DMS79 treated with DMSO at 0.1 percent for 48 hours (cell line): ENCODE measurements at regions not wholly inside any gene's neighbourhood (a gene's known extent, or its start where the extent isn't known, plus 50 kb on each side); places are given as distances from the start of the nearest gene placed in this dataset.

ENCODE experiments used
- DNase-seq: peaks from one replicate; lab custom pipeline; 2025; lab: John Stamatoyannopoulos, UW

DNA sequence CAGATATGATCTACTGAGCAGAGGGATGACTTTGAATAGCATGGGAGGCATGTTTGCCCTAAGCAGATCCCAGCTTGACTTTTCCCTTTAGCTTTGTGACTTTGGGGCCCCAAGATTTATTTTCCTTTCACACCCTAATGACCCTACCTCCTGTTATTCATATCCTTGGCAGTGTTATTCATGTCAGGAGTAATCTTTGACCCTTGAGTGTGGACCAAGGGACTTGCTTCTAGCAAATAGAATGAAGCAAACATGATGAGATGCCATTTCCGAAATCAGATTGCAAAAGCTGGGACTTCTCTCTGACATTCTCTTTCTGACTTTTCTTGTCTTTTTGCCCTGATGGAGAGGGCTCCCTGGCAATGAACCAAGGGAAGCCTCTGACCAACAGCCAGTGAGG is 415.4 kb upstream of the PROK2 start:
- no peak for DNase-seq

DNA sequence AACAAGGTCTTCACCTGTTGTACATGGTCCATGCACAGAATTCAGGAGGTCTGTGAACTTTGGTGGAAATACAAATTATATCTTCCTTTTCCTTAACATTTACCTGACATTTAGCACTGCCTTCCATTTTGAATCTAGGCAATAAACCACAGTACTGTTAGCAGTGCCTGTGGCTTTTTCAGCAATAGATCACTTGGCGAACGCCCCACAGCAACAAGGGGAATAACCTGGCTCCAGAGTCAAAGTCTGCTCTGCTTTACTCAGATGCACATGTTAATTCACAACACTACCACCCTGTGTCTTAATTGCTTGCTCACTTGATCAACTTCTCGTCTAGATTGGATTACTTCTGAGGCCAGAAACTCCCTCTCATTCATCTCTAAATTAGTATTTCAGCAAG is 414.6 kb upstream of the PROK2 start:
- DNase-seq: no peak

DNA sequence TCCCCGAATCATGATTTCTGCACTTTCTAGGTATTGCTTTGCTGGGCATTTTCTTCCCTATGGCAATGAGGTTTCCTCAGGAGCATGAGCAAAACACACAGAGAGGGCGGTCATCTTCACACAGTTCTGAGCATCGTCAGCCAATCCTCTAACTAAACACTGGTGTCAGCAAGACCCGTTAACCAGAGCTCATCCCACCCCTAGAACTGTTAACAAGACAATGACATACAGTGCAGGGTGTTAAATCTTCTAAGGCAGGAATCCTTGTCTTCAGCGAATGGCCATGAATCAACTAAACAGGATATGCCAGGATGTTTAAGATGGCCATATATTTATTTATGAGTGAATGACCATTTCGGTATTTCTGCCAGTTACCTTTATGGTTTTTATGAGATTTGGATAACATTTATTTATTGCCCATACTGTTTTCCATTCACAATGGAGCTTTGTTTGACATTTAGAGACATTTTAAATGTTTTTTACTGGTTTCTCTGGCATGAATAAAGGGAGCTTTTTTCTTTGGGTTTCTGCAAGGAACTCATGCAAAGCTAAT is 411.5 kb upstream of the PROK2 start:
- no peak for DNase-seq

DNA sequence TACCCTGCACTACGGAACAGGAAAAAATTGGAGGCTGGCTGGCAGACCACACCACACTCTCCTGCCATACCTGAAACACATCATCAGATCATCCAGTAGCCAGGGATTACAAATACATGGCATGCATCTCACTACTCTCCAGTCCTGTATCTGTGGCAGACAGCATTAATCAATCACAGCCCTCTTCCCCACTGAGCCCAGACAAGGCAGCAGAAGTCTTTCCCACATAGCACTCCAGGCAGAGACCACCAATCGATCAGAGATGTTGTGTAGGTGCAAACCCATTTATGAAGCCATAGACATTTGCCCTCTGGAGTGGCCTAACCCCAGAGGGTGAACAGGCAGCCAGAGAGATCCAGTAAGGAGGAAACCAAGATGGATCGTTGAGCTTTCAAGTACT is 410.9 kb upstream of the PROK2 start:
- DNase-seq: peak; percentile 2

DNA sequence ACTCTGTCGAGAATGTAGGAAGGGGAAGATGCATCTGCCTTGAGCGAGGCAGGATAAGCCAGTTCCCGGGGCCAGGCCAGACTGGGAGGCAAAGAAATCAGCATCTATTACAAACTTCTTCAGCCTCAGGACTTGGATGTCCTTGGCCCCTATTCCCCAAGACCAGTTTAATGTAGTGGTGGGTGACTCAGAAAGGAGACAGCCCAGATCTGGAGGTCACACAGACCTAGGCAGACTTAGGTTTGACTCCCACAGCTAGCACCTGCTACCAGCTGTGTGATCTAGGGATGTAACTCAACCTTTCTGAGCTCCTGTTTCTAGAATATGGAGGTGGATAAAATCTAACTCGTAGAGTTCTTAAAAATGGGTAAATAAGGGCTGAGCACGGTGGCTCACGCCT is 409.5 kb upstream of the PROK2 start:
- DNase-seq: no peak

DNA sequence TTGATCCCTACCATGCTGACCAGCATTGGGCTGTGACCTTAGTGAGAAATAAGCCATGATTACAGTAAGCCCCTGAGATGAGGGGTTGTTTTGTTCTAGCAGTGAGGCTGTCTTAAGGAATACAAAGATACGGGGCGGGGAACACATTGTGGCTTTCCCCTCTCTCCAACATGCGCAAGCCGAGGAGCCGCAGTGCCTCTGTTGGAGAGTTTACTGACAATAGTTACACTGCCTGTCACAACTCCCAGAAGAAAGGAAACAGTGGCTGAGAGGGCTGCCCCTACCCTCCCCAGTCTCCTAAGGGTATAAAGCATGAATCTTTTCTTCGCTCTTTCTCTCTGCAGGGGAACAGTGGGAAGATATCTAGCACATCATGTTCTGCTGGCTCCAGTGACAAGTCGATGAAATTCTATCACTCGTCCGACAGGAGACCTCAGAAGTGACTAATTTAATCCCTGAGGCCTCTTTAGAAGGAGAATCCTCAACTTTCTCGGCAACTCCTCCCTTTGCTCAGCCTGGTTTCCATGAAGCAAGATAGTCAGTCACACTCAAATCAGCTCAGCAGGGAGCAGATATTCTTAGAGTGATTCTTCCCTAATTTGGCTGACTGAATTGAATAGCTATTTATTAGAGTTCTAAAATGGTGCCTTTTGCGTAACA is 409.0 kb upstream of the PROK2 start:
- no peak for DNase-seq

DNA sequence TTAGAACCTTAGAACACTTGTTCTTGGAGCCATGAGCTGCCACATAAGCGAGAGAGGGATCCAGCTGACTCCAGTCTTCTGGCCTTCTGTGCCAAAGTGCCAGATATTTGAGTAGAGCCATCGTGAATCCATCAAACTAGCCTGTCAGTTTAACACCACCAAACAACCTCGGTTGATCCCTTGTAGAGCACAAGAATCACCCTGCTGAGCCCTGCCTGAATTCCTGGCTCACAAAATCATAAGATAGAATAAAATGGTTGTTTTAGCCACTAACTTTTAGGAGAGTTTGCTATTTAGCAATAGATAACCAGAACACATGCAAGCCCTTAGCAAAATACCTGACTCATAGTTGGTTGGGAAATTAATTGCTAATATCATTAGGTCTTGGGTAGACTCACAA is 407.6 kb upstream of the PROK2 start:
- no peak for DNase-seq

DNA sequence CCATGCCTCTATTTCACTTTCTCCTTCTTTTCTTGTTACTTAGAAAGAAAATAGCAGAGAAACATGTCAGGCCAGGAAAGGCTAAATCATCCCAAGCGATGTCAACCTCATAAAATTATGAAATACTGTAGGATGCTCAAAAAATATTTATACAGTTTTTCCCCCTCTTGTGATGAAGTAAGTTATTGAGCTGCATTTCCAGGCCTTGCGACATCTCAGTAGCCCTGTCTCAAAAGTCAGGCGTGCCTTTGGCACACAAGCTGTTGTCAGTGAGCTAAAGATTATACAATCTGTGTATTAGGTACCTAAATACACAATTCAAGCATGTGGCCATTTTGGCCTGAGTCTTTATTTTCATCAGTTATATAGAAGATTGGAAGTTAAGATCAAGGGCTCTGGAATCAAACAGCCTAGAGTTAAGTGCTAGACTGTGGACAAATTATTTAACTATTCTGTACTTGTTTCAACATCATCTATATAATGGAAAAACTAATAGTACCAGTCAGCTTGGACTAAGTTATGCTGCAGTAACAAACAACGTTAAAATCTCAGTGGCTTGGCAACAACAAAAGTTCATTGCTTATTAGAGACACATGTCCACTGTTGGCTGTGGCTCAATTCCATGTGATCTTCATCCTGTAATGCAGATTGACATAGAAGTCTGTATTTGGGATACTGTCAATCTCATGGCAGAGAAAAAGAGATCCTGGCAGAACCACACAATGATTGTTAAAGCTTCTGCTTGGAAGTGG is 406.4 kb upstream of the PROK2 start:
- DNase-seq: no peak

DNA sequence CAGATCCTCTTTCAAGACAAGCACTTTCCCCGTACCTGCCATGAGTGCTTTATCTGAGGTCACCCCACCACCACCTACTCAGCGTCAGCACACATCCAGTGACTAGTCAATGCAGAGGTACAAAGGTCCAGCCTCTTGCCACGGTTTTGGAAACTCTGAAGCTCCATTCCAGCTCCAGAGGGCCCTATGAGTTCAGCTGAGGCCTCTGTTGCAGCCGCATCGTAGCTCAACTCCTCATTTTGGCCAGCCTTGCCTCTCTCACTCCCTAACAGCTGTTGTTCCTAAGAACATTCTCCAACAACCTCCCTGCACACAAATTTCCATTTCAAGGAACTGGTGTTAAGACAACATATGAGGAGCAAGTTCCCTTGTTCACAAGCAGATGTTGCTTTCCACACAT is 405.1 kb upstream of the PROK2 start:
- DNase-seq: no peak

DNA sequence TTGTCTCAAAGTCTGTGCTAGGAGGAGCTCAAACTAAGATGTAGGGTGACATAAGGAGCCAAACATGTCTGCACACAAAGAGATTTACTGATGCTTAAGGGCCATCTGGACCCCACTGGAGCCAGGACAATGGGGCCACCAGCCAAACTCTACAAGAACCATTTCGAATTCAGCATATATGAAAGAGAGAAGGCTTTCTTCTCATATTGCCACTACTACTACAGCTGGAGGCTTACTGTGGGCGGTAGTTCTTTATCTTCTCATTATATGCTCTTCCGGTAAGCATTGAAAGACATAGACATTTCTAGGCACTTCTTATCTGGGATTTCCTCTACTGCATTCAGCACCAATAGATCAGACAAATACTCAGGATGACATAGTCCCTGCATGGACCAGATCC is 404.4 kb upstream of the PROK2 start:
- DNase-seq: no peak

DNA sequence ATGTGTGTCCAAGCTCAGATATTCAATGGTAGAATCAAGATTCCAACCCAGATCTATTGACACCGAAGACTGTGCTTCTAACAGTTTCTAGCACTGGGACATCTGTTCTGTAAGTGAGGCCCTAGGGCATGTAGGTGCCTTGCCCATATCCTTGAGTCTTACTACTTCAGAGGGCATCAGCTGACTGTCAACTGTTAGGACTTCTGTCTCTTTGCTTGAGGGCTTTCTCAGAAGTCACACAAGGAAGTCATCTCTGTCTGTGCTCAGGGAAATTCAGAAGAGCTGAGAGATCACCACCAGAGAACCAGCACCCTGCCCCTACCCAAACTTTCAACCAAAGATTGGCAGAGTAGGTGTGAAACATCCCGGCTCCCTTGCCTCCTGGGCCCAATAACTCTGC is 403.6 kb upstream of the PROK2 start:
- no peak for DNase-seq

DNA sequence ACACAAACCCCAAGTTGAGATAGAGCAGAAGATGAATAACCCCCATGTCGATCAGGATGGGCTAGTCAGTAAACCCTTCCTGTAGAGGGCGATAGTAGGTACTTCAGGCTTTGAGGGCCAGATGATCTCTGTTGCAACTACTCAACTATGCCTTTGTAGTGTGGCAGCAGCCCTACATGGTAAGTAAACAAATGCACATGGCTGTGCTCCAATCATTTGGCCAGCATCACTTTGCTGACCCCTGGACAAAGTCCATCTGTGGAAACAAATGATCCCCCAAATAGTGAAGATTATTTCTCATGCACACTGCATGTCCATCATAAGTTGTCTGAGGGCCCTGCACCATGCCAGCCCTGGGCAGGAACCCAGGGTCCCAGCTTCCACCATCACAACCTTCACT is 402.2 kb upstream of the PROK2 start:
- DNase-seq: no peak

DNA sequence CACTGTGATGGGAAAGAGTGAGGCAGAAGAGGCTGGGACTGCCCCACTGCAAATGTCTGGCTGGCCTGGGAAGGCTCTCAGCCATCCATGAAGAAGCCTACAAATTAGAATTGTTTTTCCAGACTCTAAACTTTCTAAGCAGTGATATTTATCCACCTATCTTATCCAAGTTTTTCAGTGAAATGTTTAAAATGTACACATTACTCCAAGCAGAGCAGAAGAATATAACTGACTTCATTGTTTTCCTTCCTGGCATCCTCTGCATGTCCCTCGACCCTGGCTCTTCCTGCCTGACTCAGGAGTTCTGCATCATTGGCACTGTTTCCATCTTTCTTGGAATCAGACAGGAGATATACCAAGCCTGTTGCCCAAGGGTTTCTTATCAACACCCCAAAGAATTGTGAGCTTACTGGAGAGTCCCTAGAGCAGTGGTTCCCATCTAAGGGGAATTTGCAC is 401.5 kb upstream of the PROK2 start:
- DNase-seq: no peak

DNA sequence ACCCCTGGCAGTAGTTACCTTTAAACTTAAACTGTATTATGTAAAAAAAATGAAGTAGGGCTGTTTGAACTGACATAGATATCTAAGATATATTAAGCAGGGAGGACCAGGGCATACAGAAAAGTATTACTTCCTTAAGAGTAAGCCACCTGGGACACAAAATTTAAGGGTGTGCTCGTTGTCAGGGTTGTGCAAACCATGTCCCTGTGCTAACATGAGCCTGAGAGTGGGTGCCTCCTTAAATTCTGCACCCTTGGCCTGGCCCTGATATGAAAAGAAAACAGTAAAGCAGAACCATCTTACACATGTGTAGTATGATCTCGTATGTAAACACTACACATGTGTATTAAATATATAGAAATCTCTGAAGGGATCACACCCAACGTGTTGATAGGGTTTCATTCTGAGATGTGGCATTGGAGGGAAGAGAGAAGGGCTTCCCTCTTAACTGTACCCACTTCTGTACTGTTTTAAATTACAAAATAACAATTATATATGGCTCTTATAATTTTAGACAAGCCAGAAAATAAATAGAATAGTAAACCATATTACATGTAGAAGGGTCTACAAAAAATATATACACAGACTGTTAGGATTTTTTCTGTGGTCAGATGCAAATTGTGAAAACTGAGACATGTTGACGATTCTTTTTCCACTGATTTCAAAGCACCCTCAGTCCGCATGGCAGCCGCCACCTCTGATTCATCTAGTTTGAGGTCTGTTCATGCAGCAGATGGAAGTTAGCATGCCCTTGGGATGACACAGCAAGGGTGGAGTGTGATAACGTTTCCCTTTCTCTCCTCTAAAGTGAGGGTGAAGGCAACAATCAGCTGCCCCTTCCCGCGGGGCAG is 400.8 kb upstream of the PROK2 start:
- DNase-seq: no peak

DNA sequence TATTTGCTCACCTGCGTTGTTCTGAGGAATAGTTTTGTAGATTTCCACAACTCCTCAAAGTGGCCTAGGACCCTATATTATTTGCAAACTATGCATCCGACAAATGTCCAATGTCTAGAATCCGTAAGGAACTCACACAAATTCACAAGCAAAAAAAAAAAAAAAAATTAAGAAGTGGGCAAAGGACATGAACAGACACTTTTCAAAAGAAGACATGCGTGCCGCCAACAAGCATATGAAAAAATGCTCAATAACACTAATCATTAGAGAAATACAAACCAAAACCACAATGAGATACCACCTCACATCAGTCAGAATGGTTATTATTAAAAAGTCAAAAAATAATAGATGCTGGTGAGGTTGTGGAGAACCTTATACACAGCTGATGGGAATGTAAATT is 398.5 kb upstream of the PROK2 start:
- no peak for DNase-seq

DNA sequence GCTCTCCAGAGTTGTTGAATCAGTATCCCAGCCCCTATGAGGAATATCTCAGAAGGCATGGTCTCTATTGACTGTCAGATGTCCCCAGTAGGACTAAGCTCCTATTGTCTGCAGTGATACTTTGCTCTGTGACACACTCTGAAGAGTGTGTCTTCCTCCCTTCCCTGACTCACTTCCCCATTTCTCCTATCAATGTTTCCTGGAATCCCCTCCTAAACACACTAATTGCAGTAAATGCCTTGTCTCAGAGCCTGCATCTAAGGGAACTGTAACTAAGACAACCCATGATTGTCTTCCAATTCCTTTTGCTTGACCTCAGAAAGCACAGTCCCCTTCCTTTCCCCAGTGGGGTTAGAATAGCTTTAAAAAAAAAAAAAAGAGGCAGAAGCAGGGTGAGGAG is 397.3 kb upstream of the PROK2 start:
- no peak for DNase-seq

DNA sequence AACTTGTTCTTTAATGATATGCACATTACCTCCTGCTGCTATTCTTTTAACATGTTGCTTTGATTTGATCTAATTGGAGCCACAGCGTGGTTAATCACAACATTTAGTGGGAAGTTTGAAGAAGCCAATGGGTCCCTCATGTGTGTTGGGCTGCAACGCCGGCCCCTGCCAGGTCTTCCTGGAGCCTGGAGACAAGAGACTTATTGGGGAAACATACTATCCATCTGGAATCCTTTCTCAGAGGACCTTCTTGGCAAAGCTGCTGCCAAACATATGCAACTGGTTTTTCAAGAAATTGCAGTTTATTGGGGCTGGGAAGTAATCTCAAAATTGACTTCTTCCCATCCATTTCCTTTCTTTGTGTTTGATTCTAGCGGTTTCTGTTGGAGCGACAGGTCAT is 396.3 kb upstream of the PROK2 start:
- no peak for DNase-seq

DNA sequence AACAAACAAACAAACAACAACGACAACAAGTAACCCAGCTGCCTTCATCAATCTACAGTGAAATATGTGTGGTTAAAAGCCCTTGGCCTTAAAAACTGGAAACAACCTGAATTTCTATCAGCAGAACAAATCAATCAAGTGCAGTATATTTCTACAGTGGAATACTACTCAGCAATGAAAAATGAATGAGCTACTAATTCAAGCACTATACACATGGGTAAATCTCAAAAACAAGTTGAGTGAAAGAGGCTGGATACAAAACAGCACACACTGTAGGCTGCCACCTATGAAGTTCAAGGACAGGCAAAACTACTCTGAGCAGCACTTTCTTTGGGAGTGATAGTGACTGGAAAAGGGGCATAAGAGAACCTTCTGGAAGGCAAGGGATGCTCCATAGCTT is 395.5 kb upstream of the PROK2 start:
- DNase-seq: no peak

DNA sequence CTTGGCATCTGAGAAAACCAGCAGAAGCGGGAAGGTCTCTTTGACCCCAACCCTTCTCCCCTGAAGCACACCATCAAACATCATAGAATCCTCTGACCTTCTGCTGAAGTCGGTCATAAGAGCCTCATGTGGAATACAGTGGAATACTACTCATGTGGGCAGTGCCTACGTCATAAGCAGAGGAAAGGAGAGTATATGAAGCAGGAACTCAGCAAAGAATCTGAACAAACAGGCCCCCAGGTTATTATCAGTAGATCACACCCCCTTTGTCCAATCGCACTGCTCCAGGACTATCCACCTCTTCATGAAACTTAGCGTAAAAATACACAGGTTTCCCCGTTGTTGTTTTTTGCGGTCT is 394.1 kb upstream of the PROK2 start:
- no peak for DNase-seq

DNA sequence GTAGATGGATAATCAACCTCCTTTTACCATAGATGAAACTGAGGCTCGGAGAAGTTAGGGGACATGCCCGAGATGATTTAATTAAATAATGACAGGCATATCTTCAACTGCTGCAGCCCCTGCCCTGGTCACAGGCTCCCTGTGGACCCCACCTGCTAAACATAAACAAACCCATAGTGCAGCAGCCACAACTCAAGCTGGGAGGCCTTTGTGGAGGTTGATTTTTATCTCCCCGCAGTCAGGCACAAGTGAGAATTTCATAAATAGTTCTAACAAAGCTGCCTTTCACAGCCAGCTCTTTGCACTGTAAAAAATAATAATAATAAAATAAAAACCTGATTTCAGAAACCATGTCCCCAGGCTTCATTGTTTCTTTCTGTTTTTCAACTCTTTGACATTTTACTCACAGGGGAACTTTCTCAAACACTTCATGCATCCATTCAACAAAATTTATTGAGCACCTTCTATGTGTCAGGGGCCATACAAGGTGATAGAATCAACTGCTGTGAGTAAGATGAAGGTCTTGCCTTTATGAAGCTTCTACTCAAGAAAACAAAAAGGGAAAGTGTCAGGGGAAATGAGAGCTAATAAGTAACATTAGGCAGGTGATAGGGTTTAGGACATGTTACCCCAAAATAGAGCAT is 393.6 kb upstream of the PROK2 start:
- DNase-seq: no peak

DNA sequence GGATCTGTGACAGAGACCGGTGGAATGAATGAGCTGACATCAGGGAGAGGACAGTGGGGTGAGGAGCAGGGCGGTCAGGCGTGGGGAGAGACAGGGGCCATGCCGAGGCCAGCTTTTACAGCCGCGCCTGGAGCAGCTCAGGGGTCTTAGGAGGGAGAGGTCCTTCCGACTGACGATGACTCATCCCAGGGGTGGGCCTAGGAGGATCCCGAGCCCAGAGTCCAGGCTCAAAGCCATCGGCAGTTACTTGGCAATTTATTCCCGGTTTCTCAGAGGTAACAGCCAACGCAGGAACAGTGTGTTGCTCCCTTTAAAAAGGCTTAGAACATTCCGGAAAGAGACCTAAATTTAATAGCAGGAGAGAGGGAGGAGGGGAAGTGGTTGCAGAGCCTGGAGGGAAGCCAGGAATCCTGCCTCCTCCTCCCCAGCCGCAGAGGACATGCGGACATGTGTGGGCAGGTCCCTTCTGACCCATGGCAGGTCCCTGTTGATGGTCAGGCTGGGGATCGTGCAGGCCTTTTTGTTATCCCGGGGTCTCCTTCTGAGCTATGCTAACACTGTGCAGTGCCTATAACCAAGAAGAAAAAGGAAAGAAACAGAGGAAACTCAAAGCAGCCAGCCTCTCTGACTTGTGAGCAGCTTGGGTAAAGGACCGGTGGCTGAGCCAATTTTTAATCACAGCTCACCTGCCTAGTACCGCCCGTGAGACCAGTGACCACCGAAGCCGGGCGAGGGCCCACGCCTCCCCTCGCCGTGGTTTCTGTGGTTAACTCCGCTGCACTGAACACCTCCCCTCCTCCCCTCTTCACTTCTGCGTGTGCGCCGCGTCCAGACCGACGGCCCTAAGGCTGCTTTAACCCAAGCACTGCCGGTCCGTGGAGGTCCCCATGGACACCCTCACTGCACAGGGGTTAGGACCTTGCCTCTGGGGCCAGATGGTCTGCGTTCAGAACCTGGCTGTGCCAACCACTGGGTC is 392.4 kb upstream of the PROK2 start:
- peak; percentile 9 for DNase-seq
